ENCODE measurements at regions not wholly inside any gene's neighbourhood (a gene's known extent, or its start where the extent isn't known, plus 50 kb on each side); places are given as distances from the start of the nearest gene placed in this dataset.

GRCh38 chr2:11024687-11025086 is 113.0 kb downstream of the KCNF1 start:
- Histone ChIP-seq H3K36me3 (ENCODE audit: control insufficient read depth, insufficient read depth, low read length) (no peaks in the 10 kb centered on the region), H3K9me3 (ENCODE audit: control insufficient read depth, insufficient read depth, low read length) (no peaks in the 10 kb centered on the region), H3K27me3 (ENCODE audit: control insufficient read depth, insufficient read depth, low read length) (peaks cover 17% of the 10 kb centered on the region), H2AK9ac (replicated peaks; ENCODE audit: low read depth, low read length, poor library complexity) (no peak overlapping the region), H2AFZ (replicated peaks; ENCODE audit: low read length, poor library complexity) (peak overlapping the region; percentile 71), H4K8ac (ENCODE audit: low read depth in 2 of 2, low read length in 2 of 2) (no peak overlapping the region), H2BK5ac (ENCODE audit: low read depth, low read length, poor library complexity, severe bottlenecking) (no peak overlapping the region), H2BK120ac (ENCODE audit: low read depth, low read length) (no peak overlapping the region), H3K4me1 (ENCODE audit: control insufficient read depth, insufficient read depth, low read length) (peaks cover 2% of the 10 kb centered on the region; the same call in 1 of the 2 replicates), H3K56ac (ENCODE audit: extremely low read depth, insufficient read depth, low read length) (no peak overlapping the region), H2BK20ac (ENCODE audit: low read depth, low read length) (no peak overlapping the region), H3K23ac (ENCODE audit: low read depth, low read length) (no peak overlapping the region), H3K9me1 (ENCODE audit: insufficient read depth, low read length) (no peaks in the 10 kb centered on the region), H3K4me3 (ENCODE audit: insufficient read depth, low read depth, low read length) (no peak overlapping the region), H3K79me1 (ENCODE audit: low read depth in 1 of 2, low read length in 2 of 2) (no peaks in the 10 kb centered on the region), H3K4ac (ENCODE audit: low read depth, low read length) (no peak overlapping the region), H4K20me1 (ENCODE audit: insufficient read depth, low read length) (no peaks in the 10 kb centered on the region), H2AK5ac (ENCODE audit: low read depth, low read length) (no peak overlapping the region), H3K18ac (ENCODE audit: low read depth, low read length) (no peak overlapping the region), H2BK15ac (ENCODE audit: low read depth, low read length) (no peak overlapping the region), H4K5ac (ENCODE audit: low read depth, low read length) (no peak overlapping the region), H3K9ac (ENCODE audit: low read depth, low read length) (no peak overlapping the region), H3K4me2 (ENCODE audit: low read depth, low read length) (no peak overlapping the region), H3K14ac (replicated peaks; ENCODE audit: low read depth, low read length) (no peak overlapping the region), H4K91ac (ENCODE audit: insufficient read depth, low read depth, low read length) (no peak overlapping the region), H3K27ac (ENCODE audit: insufficient read depth, low read length) (no peak overlapping the region)
- ATAC-seq (ENCODE audit: low read depth) (no peak), DNase-seq (no peak)
- CTCF ChIA-PET, result no interaction called here
- intact Hi-C loops (cut with micrococcal nuclease) (no loop called here), dilution Hi-C loops (cut with HindIII; ENCODE audit: low sequenced_read_pairs, unreplicated experiment) (no loop called here), in situ Hi-C loops (cut with MboI; ENCODE audit: low sequenced_read_pairs) (no loop called here)
- TF ChIP-seq FOS (IDR thresholded peaks at IDR 0.05; ENCODE audit: low read depth, low read length), result no peak
- TF ChIP-seq MAZ (IDR thresholded peaks at IDR 0.05; ENCODE audit: borderline replicate concordance, low read depth, low read length), result no peak
- no peak for TF ChIP-seq RCOR1 (IDR thresholded peaks at IDR 0.05; ENCODE audit: insufficient replicate concordance, low read length)
- TF ChIP-seq RFX5 (IDR thresholded peaks at IDR 0.05; ENCODE audit: low read depth, low read length), result no peak
- TF ChIP-seq MXI1 (IDR thresholded peaks at IDR 0.05; ENCODE audit: borderline replicate concordance, low read depth, low read length), result no peak
- TF ChIP-seq RAD21 (IDR thresholded peaks at IDR 0.05; ENCODE audit: low read length), result no peak
- TF ChIP-seq, protein P1, sequence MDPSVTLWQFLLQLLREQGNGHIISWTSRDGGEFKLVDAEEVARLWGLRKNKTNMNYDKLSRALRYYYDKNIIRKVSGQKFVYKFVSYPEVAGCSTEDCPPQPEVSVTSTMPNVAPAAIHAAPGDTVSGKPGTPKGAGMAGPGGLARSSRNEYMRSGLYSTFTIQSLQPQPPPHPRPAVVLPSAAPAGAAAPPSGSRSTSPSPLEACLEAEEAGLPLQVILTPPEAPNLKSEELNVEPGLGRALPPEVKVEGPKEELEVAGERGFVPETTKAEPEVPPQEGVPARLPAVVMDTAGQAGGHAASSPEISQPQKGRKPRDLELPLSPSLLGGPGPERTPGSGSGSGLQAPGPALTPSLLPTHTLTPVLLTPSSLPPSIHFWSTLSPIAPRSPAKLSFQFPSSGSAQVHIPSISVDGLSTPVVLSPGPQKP (IDR thresholded peaks at IDR 0.05; ENCODE audit: borderline replicate concordance, low read depth, low read length), result no peak
- TF ChIP-seq CEBPB (IDR thresholded peaks at IDR 0.05; ENCODE audit: low read depth, low read length), result no peak
- TF ChIP-seq USF2 (IDR thresholded peaks at IDR 0.05; ENCODE audit: low read depth, low read length), result no peak
- no peak for TF ChIP-seq SMC3 (IDR thresholded peaks at IDR 0.05; ENCODE audit: low read depth, low read length)
- no peak for TF ChIP-seq BHLHE40 (IDR thresholded peaks at IDR 0.05; ENCODE audit: low read depth, low read length)
- no peak for TF ChIP-seq CHD1 (IDR thresholded peaks at IDR 0.05; ENCODE audit: low read depth, low read length)
- TF ChIP-seq POLR2A (IDR thresholded peaks at IDR 0.05; ENCODE audit: low read depth, low read length), result no peak
- TF ChIP-seq, protein P2, sequence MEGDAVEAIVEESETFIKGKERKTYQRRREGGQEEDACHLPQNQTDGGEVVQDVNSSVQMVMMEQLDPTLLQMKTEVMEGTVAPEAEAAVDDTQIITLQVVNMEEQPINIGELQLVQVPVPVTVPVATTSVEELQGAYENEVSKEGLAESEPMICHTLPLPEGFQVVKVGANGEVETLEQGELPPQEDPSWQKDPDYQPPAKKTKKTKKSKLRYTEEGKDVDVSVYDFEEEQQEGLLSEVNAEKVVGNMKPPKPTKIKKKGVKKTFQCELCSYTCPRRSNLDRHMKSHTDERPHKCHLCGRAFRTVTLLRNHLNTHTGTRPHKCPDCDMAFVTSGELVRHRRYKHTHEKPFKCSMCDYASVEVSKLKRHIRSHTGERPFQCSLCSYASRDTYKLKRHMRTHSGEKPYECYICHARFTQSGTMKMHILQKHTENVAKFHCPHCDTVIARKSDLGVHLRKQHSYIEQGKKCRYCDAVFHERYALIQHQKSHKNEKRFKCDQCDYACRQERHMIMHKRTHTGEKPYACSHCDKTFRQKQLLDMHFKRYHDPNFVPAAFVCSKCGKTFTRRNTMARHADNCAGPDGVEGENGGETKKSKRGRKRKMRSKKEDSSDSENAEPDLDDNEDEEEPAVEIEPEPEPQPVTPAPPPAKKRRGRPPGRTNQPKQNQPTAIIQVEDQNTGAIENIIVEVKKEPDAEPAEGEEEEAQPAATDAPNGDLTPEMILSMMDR (conservative IDR thresholded peaks at IDR 0.05; ENCODE audit: low read depth, low read length), result no peak
- no peak for TF ChIP-seq NFE2L2 (IDR thresholded peaks at IDR 0.05; ENCODE audit: low read depth, low read length)
- no peak for TF ChIP-seq MAFK (IDR thresholded peaks at IDR 0.05; ENCODE audit: low read depth, low read length)
- no TSS peak for BruUV-seq (replicated peaks)
- POLR2A ChIA-PET (ENCODE audit: unreplicated experiment), result no interaction called here
- no CpG with 5 or more reads among the region's 7 CpGs for WGBS, 2 experiments (ENCODE audit: extremely low coverage in 2 of 2, insufficient read length in 1 of 2)
